Naive thymus-derived CD8-positive, alpha-beta T cell (primary cell): ENCODE measurements at regions not wholly inside any gene's neighbourhood (a gene's known extent, or its start where the extent isn't known, plus 50 kb on each side); places are given as distances from the start of the nearest gene placed in this dataset.
A peak's percentile ranks its signal among the peaks of the same experiment; 100 is the strongest.

ENCODE experiments used
- ATAC-seq, 2 donors: fragments of 150-1000 bp; cut with Tn5 transposase in 1 of 2; sonication (Bioruptor Pico), chemical (Tn5 transposase) in 1 of 2; 1 replicate in 1 of 2; 2 replicates in 1 of 2; pipeline ENCODE4 v1.10.0; 2021; ENCODE audit warnings: mild to moderate bottlenecking in 2 of 2, moderate library complexity in 2 of 2
- POLR2A ChIA-PET: fragments of 350-600 bp; sonication (Branson Sonifier 250); formaldehyde crosslinking; loops from one replicate; lab custom pipeline; 2021; ENCODE audit warnings: antibody characterized with exemption; lab: Charles Lee
- DNase-seq, 10 donors: peaks; one replicate each; pipeline versions ENCODE4 v3.0.0 to v3.0.0-alpha.2; 2020 to 2022
- H3K27ac Mint-ChIP-seq, 10 donors: one replicate each; pipeline ENCODE4 v1.8.0; 2020 to 2022; ENCODE audit warnings: mild to moderate bottlenecking in 10 of 10, mixed read lengths in 10 of 10, moderate library complexity in 4 of 10, inconsistent platforms in 1 of 10
- H3K27me3 Mint-ChIP-seq, 5 donors: one replicate each; pipeline ENCODE4 v1.8.0; 2021 to 2022; ENCODE audit warnings: mixed read lengths in 5 of 5
- H3K36me3 Mint-ChIP-seq, 3 donors: one replicate each; pipeline ENCODE4 v1.8.0; 2020 to 2022; ENCODE audit warnings: mixed read lengths in 3 of 3, mild to moderate bottlenecking in 2 of 3, inconsistent platforms in 1 of 3
- H3K4me1 Mint-ChIP-seq, 4 donors: one replicate each; pipeline ENCODE4 v1.8.0; 2021 to 2022; ENCODE audit warnings: mixed read lengths in 4 of 4
- H3K4me3 Mint-ChIP-seq, 10 donors: one replicate each; pipeline ENCODE4 v1.8.0; 2020 to 2022; ENCODE audit warnings: mild to moderate bottlenecking in 10 of 10, mixed read lengths in 10 of 10, moderate library complexity in 6 of 10, inconsistent platforms in 1 of 10
- H3K9me3 Mint-ChIP-seq, 9 donors: one replicate each; pipeline ENCODE4 v1.8.0; 2020 to 2022; ENCODE audit warnings: mixed read lengths in 9 of 9, mild to moderate bottlenecking in 3 of 9, inconsistent platforms in 1 of 9, moderate library complexity in 1 of 9

GRCh38 chr12:113697651-113698509, 226.2 kb upstream of the LHX5 start:
- POLR2A ChIA-PET: no interaction called here
- Mint-ChIP-seq H3K27ac (peak overlapping the region in 1 of 10 donors; percentile 52), H3K4me3 (no peak overlapping the region), H3K4me1 (peaks cover 0 to 5% (median 0%) of the 10 kb centered on the region in 4 donors), H3K27me3 (peaks cover 3 to 56% (median 40%) of the 10 kb centered on the region in 5 donors), H3K9me3 (peaks cover 0 to 8% (median 0%) of the 10 kb centered on the region in 9 donors), H3K36me3 (no peaks in the 10 kb centered on the region)
- no peak for DNase-seq
- ATAC-seq: no peak

GRCh38 chr12:113697104-113697503, 225.4 kb upstream of the LHX5 start:
- peaks cover 0 to 4% (median 0%) of the 10 kb centered on the region in 4 donors for H3K4me1 Mint-ChIP-seq
- peaks cover 0 to 8% (median 0%) of the 10 kb centered on the region in 9 donors for H3K9me3 Mint-ChIP-seq
- ATAC-seq: no peak
- no peak for DNase-seq
- H3K27me3 Mint-ChIP-seq: peaks cover 5 to 48% (median 34%) of the 10 kb centered on the region in 5 donors
- H3K36me3 Mint-ChIP-seq: no peaks in the 10 kb centered on the region
- POLR2A ChIA-PET: no interaction called here
- no peak overlapping the region for H3K27ac Mint-ChIP-seq
- no peak overlapping the region for H3K4me3 Mint-ChIP-seq

GRCh38 chr12:113693693-113694092, 222.0 kb upstream of the LHX5 start:
- no peak overlapping the region for H3K27ac Mint-ChIP-seq
- ATAC-seq: no peak
- no peaks in the 10 kb centered on the region for H3K36me3 Mint-ChIP-seq
- peaks cover 0 to 2% (median 0%) of the 10 kb centered on the region in 4 donors for H3K4me1 Mint-ChIP-seq
- H3K27me3 Mint-ChIP-seq: peaks cover 6 to 52% (median 31%) of the 10 kb centered on the region in 5 donors
- POLR2A ChIA-PET: no interaction called here
- H3K9me3 Mint-ChIP-seq: peaks cover 0 to 6% (median 0%) of the 10 kb centered on the region in 9 donors
- no peak for DNase-seq
- no peak overlapping the region for H3K4me3 Mint-ChIP-seq

GRCh38 chr12:113689047-113689610, 217.5 kb upstream of the LHX5 start:
- Mint-ChIP-seq H3K9me3 (peaks cover 0 to 6% (median 0%) of the 10 kb centered on the region in 9 donors), H3K27ac (no peak overlapping the region), H3K36me3 (no peaks in the 10 kb centered on the region), H3K4me1 (no peaks in the 10 kb centered on the region), H3K27me3 (peaks cover 8 to 26% (median 10%) of the 10 kb centered on the region in 5 donors), H3K4me3 (no peak overlapping the region)
- ATAC-seq (no peak), DNase-seq (no peak)
- POLR2A ChIA-PET: no interaction called here

- Mint-ChIP-seq H3K27ac (no peak overlapping the region), H3K36me3 (no peaks in the 10 kb centered on the region), H3K4me3 (no peak overlapping the region), H3K4me1 (no peaks in the 10 kb centered on the region), H3K9me3 (peaks cover 0 to 6% (median 0%) of the 10 kb centered on the region in 9 donors), H3K27me3 (peaks cover 5 to 27% (median 9%) of the 10 kb centered on the region in 5 donors)
- DNase-seq: no peak
- POLR2A ChIA-PET: no interaction called here
- no peak for ATAC-seq
Measured at GRCh38 chr12:113688313-113688712, 216.6 kb upstream of the LHX5 start.

- POLR2A ChIA-PET: no interaction called here
- DNase-seq (no peak), ATAC-seq (no peak)
- H3K36me3 Mint-ChIP-seq: no peaks in the 10 kb centered on the region
- H3K27me3 Mint-ChIP-seq: peaks cover 1 to 19% (median 3%) of the 10 kb centered on the region in 5 donors
- H3K4me3 Mint-ChIP-seq: no peak overlapping the region
- H3K4me1 Mint-ChIP-seq: no peaks in the 10 kb centered on the region
- H3K27ac Mint-ChIP-seq: no peak overlapping the region
- H3K9me3 Mint-ChIP-seq: peaks cover 0 to 5% (median 0%) of the 10 kb centered on the region in 9 donors
Measured at GRCh38 chr12:113684908-113685782, 213.5 kb upstream of the LHX5 start.

- ATAC-seq (no peak), DNase-seq (no peak)
- no peaks in the 10 kb centered on the region for H3K4me1 Mint-ChIP-seq
- peaks cover 0 to 17% (median 3%) of the 10 kb centered on the region in 5 donors for H3K27me3 Mint-ChIP-seq
- peaks cover 0 to 5% (median 0%) of the 10 kb centered on the region in 9 donors for H3K9me3 Mint-ChIP-seq
- no peak overlapping the region for H3K4me3 Mint-ChIP-seq
- no peaks in the 10 kb centered on the region for H3K36me3 Mint-ChIP-seq
- no peak overlapping the region for H3K27ac Mint-ChIP-seq
- POLR2A ChIA-PET: no interaction called here
Measured at GRCh38 chr12:113684053-113684907, 212.6 kb upstream of the LHX5 start.

- Mint-ChIP-seq H3K27me3 (peaks cover 0 to 17% (median 2%) of the 10 kb centered on the region in 5 donors), H3K36me3 (no peaks in the 10 kb centered on the region), H3K4me1 (no peaks in the 10 kb centered on the region), H3K9me3 (peaks cover 0 to 5% (median 0%) of the 10 kb centered on the region in 9 donors), H3K4me3 (no peak overlapping the region), H3K27ac (no peak overlapping the region)
- DNase-seq (no peak), ATAC-seq (no peak)
- POLR2A ChIA-PET: no interaction called here
Measured at GRCh38 chr12:113683574-113683973, 211.9 kb upstream of the LHX5 start.

- ATAC-seq (no peak), DNase-seq (no peak)
- no peaks in the 10 kb centered on the region for H3K36me3 Mint-ChIP-seq
- H3K27me3 Mint-ChIP-seq: peaks cover 7 to 33% (median 10%) of the 10 kb centered on the region in 5 donors
- H3K9me3 Mint-ChIP-seq: peaks cover 0 to 5% (median 0%) of the 10 kb centered on the region in 9 donors
- H3K27ac Mint-ChIP-seq: no peak overlapping the region
- POLR2A ChIA-PET: no interaction called here
- H3K4me3 Mint-ChIP-seq: no peak overlapping the region
- no peaks in the 10 kb centered on the region for H3K4me1 Mint-ChIP-seq
Measured at GRCh38 chr12:113680868-113681267, 209.2 kb upstream of the LHX5 start.

GRCh38 chr12:113678223-113679119, 206.8 kb upstream of the LHX5 start:
- ATAC-seq (no peak), DNase-seq (no peak)
- Mint-ChIP-seq H3K4me1 (no peaks in the 10 kb centered on the region), H3K27ac (no peak overlapping the region), H3K36me3 (no peaks in the 10 kb centered on the region), H3K9me3 (peaks cover 0 to 5% (median 0%) of the 10 kb centered on the region in 9 donors), H3K27me3 (peaks cover 12 to 56% (median 15%) of the 10 kb centered on the region in 5 donors), H3K4me3 (no peak overlapping the region)
- POLR2A ChIA-PET: no interaction called here

GRCh38 chr12:113676547-113676946, 204.9 kb upstream of the LHX5 start:
- peaks cover 0 to 5% (median 0%) of the 10 kb centered on the region in 9 donors for H3K9me3 Mint-ChIP-seq
- no peaks in the 10 kb centered on the region for H3K36me3 Mint-ChIP-seq
- H3K4me3 Mint-ChIP-seq: no peak overlapping the region
- ATAC-seq (no peak), DNase-seq (no peak)
- H3K4me1 Mint-ChIP-seq: no peaks in the 10 kb centered on the region
- no peak overlapping the region for H3K27ac Mint-ChIP-seq
- POLR2A ChIA-PET: no interaction called here
- peaks cover 14 to 58% (median 20%) of the 10 kb centered on the region in 5 donors for H3K27me3 Mint-ChIP-seq
